A673 (cell line): ENCODE measurements at regions not wholly inside any gene's neighbourhood (a gene's known extent, or its start where the extent isn't known, plus 50 kb on each side); places are given as distances from the start of the nearest gene placed in this dataset.

Experiments
- BruUV-seq: library from RNA; stranded (reverse); fragments of 400-500 nt; replicated peaks from 2 replicates; lab custom pipeline; 2021; lab: Mats Ljungman, UMichigan
- CTCF ChIA-PET: fragments of 300-600 bp; sonication (Branson Sonifier 250); formaldehyde crosslinking; loops from one replicate; lab custom pipeline; 2022; ENCODE audit warnings: antibody characterized with exemption; lab: Charles Lee
- POLR2A ChIA-PET: fragments of 300-600 bp; sonication (Branson Sonifier 250); formaldehyde crosslinking; loops from one replicate; lab custom pipeline; 2022; ENCODE audit warnings: antibody characterized with exemption; ENCODE audit not compliant: low non-redundant PET; lab: Charles Lee
- DNase-seq: peaks from one replicate; pipeline ENCODE4 v3.0.0-alpha.2; 2015; ENCODE audit warnings: low spot score
- H3K27ac ChIP-seq: fragments of 200-600 bp; sonication (generic); 2 replicates; pipeline ENCODE4 v1.5.1; 2016; ENCODE audit warnings: mixed run types, low read depth, mild to moderate bottlenecking, mixed read lengths, antibody characterized with exemption, low read length; ENCODE audit not compliant: poor library complexity, severe bottlenecking
- H3K27me3 ChIP-seq: fragments of 200-600 bp; sonication (generic); replicated peaks from 2 replicates; pipeline ENCODE4 v1.6.1; 2017; ENCODE audit warnings: mixed run types, low read depth, mild to moderate bottlenecking, mixed read lengths, antibody characterized with exemption, low read length; ENCODE audit not compliant: insufficient read depth, poor library complexity
- H3K36me3 ChIP-seq: fragments of 200-600 bp; sonication (generic); 2 replicates; pipeline ENCODE4 v1.6.1; 2016; ENCODE audit warnings: mixed run types, mild to moderate bottlenecking, mixed read lengths, antibody characterized with exemption, low read length; ENCODE audit not compliant: insufficient read depth, poor library complexity, severe bottlenecking
- H3K4me1 ChIP-seq: fragments of 200-600 bp; sonication (generic); 2 replicates; pipeline ENCODE4 v1.6.1; 2017; ENCODE audit warnings: mixed run types, mild to moderate bottlenecking, mixed read lengths, antibody characterized with exemption, low read length; ENCODE audit not compliant: insufficient read depth, poor library complexity, severe bottlenecking
- H3K4me3 ChIP-seq: fragments of 200-600 bp; sonication (generic); 2 replicates; pipeline ENCODE4 v1.5.1; 2016; ENCODE audit warnings: low read depth, mixed run types, mild to moderate bottlenecking, mixed read lengths, low read length; ENCODE audit not compliant: poor library complexity, severe bottlenecking
- H3K9me3 ChIP-seq: fragments of 200-600 bp; sonication (generic); 2 replicates; pipeline ENCODE4 v1.6.1; 2016; ENCODE audit warnings: mixed run types, low read depth, mild to moderate bottlenecking, mixed read lengths, antibody characterized with exemption, low read length; ENCODE audit not compliant: poor library complexity, severe bottlenecking
- EZH2 ChIP-seq: fragments of 200-600 bp; sonication (generic); IDR thresholded peaks from 2 replicates; pipeline ENCODE4 v1.6.1; 2017; ENCODE audit warnings: borderline replicate concordance, low read depth, mild to moderate bottlenecking, mixed read lengths, antibody characterized with exemption, low read length; ENCODE audit not compliant: poor library complexity, severe bottlenecking
- intact Hi-C: fragments of 100-400 bp; cut with micrococcal nuclease; formaldehyde crosslinking; loops from one replicate; pipeline ENCODE4 v1.10.0; 2022; ENCODE audit not compliant: unreplicated experiment
- TF ChIP-seq, protein P1 (sequence below): fragments of 300-800, 200-600 bp; sonication (generic); conservative IDR thresholded peaks from 2 replicates; pipeline ENCODE4 v1.5.1; 2017; ENCODE audit warnings: low read depth, mild to moderate bottlenecking, antibody characterized with exemption, low read length, moderate library complexity, mixed read lengths

GRCh38 chr1:29523136-29523535 is 286.8 kb downstream of the PTPRU start:
- no peaks in the 10 kb centered on the region for H3K36me3 ChIP-seq
- no TSS peak for BruUV-seq
- DNase-seq, result no peak
- peaks cover 68% of the 10 kb centered on the region for H3K27me3 ChIP-seq
- CTCF ChIA-PET, result no interaction called here
- H3K27ac ChIP-seq, result no peak overlapping the region
- no peaks in the 10 kb centered on the region for H3K4me1 ChIP-seq
- no peaks in the 10 kb centered on the region for H3K9me3 ChIP-seq
- intact Hi-C loops, result no loop called here
- no peak overlapping the region for H3K4me3 ChIP-seq
- TF ChIP-seq, protein P1, sequence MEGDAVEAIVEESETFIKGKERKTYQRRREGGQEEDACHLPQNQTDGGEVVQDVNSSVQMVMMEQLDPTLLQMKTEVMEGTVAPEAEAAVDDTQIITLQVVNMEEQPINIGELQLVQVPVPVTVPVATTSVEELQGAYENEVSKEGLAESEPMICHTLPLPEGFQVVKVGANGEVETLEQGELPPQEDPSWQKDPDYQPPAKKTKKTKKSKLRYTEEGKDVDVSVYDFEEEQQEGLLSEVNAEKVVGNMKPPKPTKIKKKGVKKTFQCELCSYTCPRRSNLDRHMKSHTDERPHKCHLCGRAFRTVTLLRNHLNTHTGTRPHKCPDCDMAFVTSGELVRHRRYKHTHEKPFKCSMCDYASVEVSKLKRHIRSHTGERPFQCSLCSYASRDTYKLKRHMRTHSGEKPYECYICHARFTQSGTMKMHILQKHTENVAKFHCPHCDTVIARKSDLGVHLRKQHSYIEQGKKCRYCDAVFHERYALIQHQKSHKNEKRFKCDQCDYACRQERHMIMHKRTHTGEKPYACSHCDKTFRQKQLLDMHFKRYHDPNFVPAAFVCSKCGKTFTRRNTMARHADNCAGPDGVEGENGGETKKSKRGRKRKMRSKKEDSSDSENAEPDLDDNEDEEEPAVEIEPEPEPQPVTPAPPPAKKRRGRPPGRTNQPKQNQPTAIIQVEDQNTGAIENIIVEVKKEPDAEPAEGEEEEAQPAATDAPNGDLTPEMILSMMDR, result no peak
- no peak for TF ChIP-seq EZH2
- POLR2A ChIA-PET, result no interaction called here

DNA sequence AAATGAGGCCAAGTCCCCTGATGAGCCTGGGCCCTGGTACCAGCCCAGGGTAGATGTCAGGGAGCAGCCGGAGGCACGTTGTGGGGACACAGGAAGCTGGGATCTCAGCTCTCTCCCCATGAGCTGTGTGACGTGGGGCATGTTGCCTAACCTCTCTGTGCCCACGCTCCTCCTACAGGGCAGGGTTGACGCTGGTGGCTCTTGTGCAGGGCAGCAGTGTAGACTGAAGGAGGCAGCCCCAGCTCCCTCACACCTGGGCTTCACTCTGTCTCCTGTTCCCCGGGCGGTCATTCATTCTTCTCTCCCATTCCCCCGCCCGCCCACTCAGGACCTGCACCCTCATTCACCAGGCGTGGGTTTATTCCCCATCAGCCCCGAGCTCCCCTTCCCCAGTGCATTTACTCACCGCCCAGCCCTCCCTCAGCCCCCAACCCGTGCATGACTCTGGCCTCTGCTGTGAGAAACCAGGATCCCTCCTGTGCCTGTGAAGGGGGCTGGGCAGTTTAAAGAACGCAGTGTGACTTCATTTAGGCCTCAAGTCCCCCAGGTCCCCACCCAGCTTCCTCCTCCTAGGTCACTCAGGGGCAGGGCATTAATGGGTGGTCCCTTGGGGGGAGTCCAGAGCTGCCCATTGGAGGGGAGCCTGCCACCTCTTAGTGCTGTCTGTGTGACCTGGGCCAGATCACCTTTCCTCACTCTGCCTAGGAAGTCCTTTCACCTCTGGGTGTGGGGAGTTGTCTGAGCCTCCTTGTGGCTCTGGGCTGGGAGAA is 285.7 kb downstream of the PTPRU start:
- DNase-seq, result no peak
- Histone ChIP-seq H3K36me3 (no peaks in the 10 kb centered on the region), H3K9me3 (no peaks in the 10 kb centered on the region), H3K27ac (no peak overlapping the region), H3K4me3 (no peak overlapping the region), H3K27me3 (peaks cover 69% of the 10 kb centered on the region), H3K4me1 (no peaks in the 10 kb centered on the region)
- ChIA-PET POLR2A (no interaction called here), CTCF (interaction anchor here (0.7 kb wide), 1 partner anchor 12 kb away, joined by 4 read pairs; no protein-coding TSS in a partner anchor)
- BruUV-seq, result no TSS peak
- TF ChIP-seq, protein P1, result no peak
- intact Hi-C loops, result no loop called here

DNA sequence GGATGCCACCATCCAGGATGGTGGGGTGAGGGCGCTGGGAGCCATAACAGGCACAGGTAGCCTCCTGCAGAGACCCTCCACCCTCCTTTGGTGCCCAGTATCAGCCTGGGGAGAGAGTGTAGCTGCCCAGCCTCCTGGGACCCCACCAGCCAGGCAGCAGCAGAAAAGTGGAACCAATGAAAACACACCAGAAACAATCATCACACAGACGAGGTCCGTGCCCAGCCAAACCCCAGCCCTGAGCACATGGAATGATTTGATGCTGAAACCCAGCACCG is 285.1 kb downstream of the PTPRU start:
- DNase-seq, result no peak
- POLR2A ChIA-PET, result no interaction called here
- no peaks in the 10 kb centered on the region for H3K36me3 ChIP-seq

More for the DNA sequence above, 285.1 kb downstream of the PTPRU start:
- Histone ChIP-seq H3K4me1 (no peaks in the 10 kb centered on the region), H3K27ac (no peak overlapping the region), H3K27me3 (peaks cover 64% of the 10 kb centered on the region), H3K4me3 (no peak overlapping the region), H3K9me3 (no peaks in the 10 kb centered on the region)
- BruUV-seq, result no TSS peak
- intact Hi-C loops, result no loop called here
- TF ChIP-seq, protein P1, result no peak
- no peak for TF ChIP-seq EZH2
- CTCF ChIA-PET, result no interaction called here
